ENCODE measurements at regions not wholly inside any gene's neighbourhood (a gene's known extent, or its start where the extent isn't known, plus 50 kb on each side); places are given as distances from the start of the nearest gene placed in this dataset.

GRCh38 chr16:35171106-35171505 is 1711.7 kb downstream of the TP53TG3F start:
- TF ChIP-seq, protein P1, sequence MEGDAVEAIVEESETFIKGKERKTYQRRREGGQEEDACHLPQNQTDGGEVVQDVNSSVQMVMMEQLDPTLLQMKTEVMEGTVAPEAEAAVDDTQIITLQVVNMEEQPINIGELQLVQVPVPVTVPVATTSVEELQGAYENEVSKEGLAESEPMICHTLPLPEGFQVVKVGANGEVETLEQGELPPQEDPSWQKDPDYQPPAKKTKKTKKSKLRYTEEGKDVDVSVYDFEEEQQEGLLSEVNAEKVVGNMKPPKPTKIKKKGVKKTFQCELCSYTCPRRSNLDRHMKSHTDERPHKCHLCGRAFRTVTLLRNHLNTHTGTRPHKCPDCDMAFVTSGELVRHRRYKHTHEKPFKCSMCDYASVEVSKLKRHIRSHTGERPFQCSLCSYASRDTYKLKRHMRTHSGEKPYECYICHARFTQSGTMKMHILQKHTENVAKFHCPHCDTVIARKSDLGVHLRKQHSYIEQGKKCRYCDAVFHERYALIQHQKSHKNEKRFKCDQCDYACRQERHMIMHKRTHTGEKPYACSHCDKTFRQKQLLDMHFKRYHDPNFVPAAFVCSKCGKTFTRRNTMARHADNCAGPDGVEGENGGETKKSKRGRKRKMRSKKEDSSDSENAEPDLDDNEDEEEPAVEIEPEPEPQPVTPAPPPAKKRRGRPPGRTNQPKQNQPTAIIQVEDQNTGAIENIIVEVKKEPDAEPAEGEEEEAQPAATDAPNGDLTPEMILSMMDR (IDR thresholded peaks at IDR 0.05 in 8 of 11, conservative IDR thresholded peaks at IDR 0.05 in 3 of 11): no peak
- no peak for TF ChIP-seq POLR2AphosphoS5 (IDR thresholded peaks at IDR 0.05)
- no peak for TF ChIP-seq POLR2A (IDR thresholded peaks at IDR 0.05)
- no peaks in the 10 kb centered on the region for H3K36me3 ChIP-seq
- H3K27me3 ChIP-seq (replicated peaks in 1 of 7): no peaks in the 10 kb centered on the region
- peaks cover 0 to 74% (median 61%) of the 10 kb centered on the region in 8 donors for H3K9me3 ChIP-seq
- intact Hi-C loops (cut with DNase I; ENCODE audit: low total_unique reads): no loop called here
- H3K27ac ChIP-seq: no peak overlapping the region
- no peaks in the 10 kb centered on the region for H3K4me1 ChIP-seq
- DNase-seq: peak; percentile 34
- no peak overlapping the region for H3K4me3 ChIP-seq
- 69 to 77% (median 76%) methylated on average over 6 of the region's 6 CpGs for WGBS, 5 donors

- TF ChIP-seq POLR2A (IDR thresholded peaks at IDR 0.05): no peak
- no peak for TF ChIP-seq POLR2AphosphoS5 (IDR thresholded peaks at IDR 0.05)
- TF ChIP-seq, protein P1 (IDR thresholded peaks at IDR 0.05 in 8 of 11, conservative IDR thresholded peaks at IDR 0.05 in 3 of 11): no peak
- H3K27me3 ChIP-seq (replicated peaks in 1 of 7): no peaks in the 10 kb centered on the region
- no peaks in the 10 kb centered on the region for H3K36me3 ChIP-seq
- intact Hi-C loops (cut with DNase I; ENCODE audit: low total_unique reads): no loop called here
- peak; percentile 55 for DNase-seq
- no peaks in the 10 kb centered on the region for H3K4me1 ChIP-seq
- H3K27ac ChIP-seq: no peak overlapping the region
- H3K4me3 ChIP-seq: no peak overlapping the region
- WGBS, 5 donors: 87 to 93% (median 89%) methylated on average over 14 to 29 of the region's 29 CpGs
- peaks cover 0 to 70% (median 50%) of the 10 kb centered on the region in 8 donors for H3K9me3 ChIP-seq
Observed at GRCh38 chr16:35173295-35173694, 1713.9 kb downstream of the TP53TG3F start.

- TF ChIP-seq POLR2AphosphoS5 (IDR thresholded peaks at IDR 0.05): no peak
- no peaks in the 10 kb centered on the region for H3K27me3 ChIP-seq (replicated peaks in 1 of 7)
- peak; percentile 54 for DNase-seq
- no peaks in the 10 kb centered on the region for H3K4me1 ChIP-seq
- H3K9me3 ChIP-seq: peaks cover 0 to 65% (median 43%) of the 10 kb centered on the region in 8 donors
- H3K27ac ChIP-seq: no peak overlapping the region
- H3K36me3 ChIP-seq: no peaks in the 10 kb centered on the region
- no peak overlapping the region for H3K4me3 ChIP-seq
- intact Hi-C loops (cut with DNase I; ENCODE audit: low total_unique reads): no loop called here
- 75 to 100% (median 85%) methylated on average over 2 to 4 of the region's 4 CpGs for WGBS, 5 donors
Observed at GRCh38 chr16:35174016-35174415, 1714.6 kb downstream of the TP53TG3F start.

GRCh38 chr16:35176449-35176848 is 1717.0 kb downstream of the TP53TG3F start:
- Histone ChIP-seq H3K27me3 (replicated peaks in 1 of 7) (no peaks in the 10 kb centered on the region), H3K4me1 (no peaks in the 10 kb centered on the region), H3K27ac (no peak overlapping the region), H3K9me3 (peaks cover 0 to 50% (median 31%) of the 10 kb centered on the region in 8 donors), H3K4me3 (no peak overlapping the region), H3K36me3 (no peaks in the 10 kb centered on the region)
- peak; percentile 45 for DNase-seq
- intact Hi-C loops (cut with DNase I; ENCODE audit: low total_unique reads): no loop called here
- no peak for TF ChIP-seq POLR2A (IDR thresholded peaks at IDR 0.05)
- TF ChIP-seq POLR2AphosphoS5 (IDR thresholded peaks at IDR 0.05): no peak
- TF ChIP-seq, protein P1 (IDR thresholded peaks at IDR 0.05 in 8 of 11, conservative IDR thresholded peaks at IDR 0.05 in 3 of 11): no peak
- WGBS, 5 donors: 61 to 79% (median 75%) methylated on average over 3 to 5 of the region's 5 CpGs

- TF ChIP-seq POLR2AphosphoS5 (IDR thresholded peaks at IDR 0.05): no peak
- no peak for DNase-seq
- no peaks in the 10 kb centered on the region for H3K36me3 ChIP-seq
- H3K27ac ChIP-seq: no peak overlapping the region
- WGBS, 5 donors: 59 to 76% (median 69%) methylated on average over 2 of the region's 2 CpGs
- H3K27me3 ChIP-seq (replicated peaks in 1 of 7): no peaks in the 10 kb centered on the region
- H3K4me3 ChIP-seq: no peak overlapping the region
- H3K4me1 ChIP-seq: no peaks in the 10 kb centered on the region
- intact Hi-C loops (cut with DNase I; ENCODE audit: low total_unique reads): no loop called here
- peaks cover 0 to 54% (median 38%) of the 10 kb centered on the region in 8 donors for H3K9me3 ChIP-seq
Observed at GRCh38 chr16:35177851-35178250, 1718.4 kb downstream of the TP53TG3F start.
